Right forelimb (tissue), 1 donor: ENCODE measurements at regions not wholly inside any gene's neighbourhood (a gene's known extent, or its start where the extent isn't known, plus 50 kb on each side); places are given as distances from the start of the nearest gene placed in this dataset.

Experiments
- DNase-seq: peaks from one replicate; pipeline ENCODE4 v3.0.0-alpha.2; 2018

DNA sequence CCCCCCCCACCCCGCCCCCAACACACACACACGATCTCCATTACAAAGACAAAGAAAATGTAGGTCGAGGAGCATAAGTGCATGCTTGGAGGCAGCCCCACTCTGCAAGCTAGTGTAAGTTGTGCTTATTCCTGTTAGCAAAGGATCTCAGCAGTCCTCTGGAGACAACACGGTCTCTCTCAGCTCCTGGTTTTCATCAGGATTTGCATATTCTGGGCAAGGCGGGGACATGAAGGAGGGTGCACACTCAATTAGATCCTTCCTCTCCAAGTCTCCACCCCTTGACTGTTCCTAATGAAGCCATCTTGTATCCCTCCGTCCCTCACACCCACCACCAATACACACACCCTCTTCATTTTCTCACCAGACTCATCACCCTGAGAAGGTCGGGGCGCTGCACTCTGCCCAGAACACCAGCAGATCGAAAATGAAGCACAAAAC is 63.8 kb downstream of the MRPL46 start:
- DNase-seq, result no peak

DNA sequence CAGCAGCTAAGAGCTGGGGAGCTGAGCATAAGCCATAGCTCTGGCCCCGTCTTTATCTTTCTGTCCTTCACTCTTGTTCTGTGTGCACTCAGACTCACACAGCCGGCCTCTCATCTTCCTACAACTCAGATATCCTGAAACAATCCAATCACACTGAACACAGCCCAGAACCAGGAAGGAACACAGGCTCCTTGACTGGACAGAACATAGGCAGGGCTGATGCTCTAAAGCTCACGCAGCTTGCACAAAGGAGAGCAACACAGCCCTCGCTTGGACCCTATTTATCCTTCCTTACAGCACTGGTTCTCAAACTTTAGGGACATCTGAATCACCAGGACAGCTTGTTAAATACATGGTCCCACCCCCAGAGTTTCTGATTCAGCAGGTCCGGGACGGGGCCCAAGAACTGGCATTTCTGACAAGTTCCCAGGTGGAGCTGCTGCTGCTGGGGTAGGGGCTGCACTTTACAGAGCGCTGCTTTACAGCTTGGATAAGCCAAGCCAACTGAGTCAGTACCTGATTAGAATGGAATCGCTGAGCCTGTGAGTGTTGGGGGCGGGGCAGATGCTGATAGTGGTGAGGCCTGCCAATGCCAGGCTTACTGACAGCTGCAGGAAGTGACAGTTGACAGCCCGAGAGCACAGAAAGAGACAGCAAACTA is 65.1 kb downstream of the MRPL46 start:
- DNase-seq, result no peak

DNA sequence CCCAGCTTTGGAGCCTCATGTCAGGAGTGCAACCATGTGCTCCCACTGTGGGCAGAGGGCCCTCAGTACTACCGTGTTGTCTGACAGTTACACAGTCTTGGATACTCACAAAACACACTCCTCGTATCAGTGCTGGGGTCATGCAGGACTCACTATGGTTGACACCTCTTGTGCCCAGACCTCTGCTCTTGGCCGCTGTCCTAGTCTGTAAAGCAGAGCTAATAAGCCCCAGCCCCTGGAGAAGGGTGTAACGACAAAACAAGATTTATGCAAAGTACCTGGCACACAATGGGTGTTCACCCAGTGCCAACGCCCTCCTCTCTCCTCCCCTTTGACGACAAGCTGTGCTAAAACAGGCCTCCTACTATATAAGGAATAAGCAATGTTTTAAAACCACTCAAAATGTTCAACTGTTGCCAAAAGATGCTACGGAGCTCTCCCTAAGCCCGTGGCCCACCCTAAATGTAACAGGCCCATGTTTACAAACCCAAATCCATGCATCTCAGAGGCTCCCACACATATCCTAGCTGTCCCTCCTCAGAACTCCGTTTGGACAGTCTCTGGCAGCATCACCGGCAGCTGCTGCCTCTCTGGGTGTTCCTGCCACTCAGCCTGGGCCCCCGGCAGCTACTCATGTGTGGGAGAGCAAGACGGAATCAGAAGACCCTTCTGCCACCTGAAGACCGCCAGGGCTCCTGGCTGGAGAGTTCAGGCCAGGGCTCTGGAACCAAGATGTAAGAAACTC is 65.8 kb downstream of the MRPL46 start:
- no peak for DNase-seq

DNA sequence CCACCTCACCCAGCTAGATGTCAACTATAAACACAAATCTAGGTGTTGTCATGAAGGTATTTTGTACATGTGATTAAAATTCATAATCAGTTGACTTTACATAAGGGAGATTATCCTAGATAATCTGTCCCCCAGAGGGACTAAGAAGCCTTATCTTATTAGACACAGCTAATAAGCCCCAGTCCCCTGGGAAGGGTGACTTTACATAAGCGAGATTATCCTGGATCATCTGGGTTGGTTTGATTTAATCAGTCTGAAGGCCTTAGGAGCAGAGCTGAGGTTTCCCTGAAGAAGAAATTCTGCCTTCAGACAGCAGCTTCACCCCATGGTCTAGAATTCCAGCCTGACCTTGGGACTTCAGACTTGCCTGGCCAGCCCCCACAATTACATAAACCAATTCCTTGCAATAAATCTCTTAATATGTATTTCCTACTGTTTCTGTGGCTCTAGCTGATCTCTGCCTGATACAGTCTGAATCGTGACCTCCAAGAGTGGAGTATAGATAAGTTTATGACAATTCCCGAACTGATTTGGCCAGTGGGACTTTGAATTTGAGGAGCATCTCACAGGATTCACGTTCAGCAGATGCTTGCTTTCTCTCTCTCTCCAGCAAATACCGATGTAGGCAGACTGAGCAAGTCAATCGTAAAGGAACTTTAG is 66.5 kb downstream of the MRPL46 start:
- no peak for DNase-seq

DNA sequence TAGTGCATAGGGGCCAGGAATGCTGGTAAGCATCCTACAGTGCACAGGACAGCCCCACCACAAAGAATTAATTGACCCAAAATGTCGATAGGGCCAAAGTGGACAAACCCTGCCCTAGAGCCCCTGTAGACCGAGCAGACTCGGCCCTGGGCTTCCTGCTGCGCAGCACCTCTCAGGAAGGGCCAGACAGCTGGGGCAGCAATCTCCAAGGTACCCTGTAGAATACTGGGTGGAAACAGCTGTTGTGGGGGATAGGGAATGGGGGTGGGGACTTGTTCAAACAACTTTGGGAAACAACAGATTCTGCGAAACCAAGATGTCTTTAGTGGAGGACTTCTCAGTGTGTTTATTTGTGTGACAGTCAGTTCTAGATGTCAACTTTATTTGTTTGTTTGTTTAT is 67.1 kb downstream of the MRPL46 start:
- no peak for DNase-seq

DNA sequence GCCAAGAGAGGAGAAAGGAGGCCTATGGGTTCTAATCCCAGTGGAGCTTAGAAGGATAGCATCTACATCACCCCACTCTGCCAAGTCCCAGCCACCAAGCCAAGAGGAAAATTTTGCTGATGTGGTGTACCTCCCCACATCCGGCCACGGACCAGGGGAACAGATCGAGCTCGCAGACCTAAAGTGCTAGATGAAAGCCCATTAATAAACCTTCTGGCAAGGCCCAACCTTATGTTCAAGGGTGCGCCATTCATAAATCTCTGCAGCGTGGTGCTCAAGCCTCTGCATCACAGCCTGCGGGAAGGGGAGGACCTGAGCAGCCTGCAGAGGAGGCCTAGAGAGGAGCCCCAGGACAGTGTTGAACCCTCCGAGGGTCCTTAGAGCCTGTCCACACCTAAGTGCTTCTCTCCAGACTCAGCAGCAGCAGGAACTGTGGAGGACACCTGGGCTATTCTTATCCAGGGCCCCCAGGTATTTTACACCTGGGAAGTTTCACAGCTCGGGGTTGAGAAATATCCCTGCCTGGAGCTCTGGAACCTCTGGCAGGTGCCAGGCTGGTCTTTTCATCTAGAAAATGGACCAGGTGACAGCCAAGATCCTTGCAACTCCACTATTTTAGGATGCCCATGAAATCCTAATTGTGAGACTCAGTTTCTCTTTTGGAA is 68.0 kb downstream of the MRPL46 start:
- no peak for DNase-seq

DNA sequence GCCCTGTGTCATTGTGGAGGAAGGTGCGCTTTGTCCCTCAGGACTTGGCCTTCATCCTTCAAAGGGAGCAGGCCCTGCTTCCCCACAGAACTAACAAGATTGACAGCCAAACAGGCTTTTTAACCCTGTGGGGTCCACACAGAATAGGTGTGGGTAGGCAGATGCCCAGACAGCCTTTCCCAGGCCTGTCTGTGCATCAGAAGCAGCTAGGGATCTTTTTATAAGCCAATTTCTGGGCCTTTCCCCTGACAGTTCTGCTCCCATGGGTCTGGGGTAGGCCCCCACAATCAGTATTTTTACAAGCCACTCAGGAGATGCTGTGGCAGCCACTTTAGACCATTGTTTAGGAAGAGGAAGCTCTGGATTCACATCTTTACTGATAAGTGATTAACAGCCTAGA is 69.2 kb downstream of the MRPL46 start:
- no peak for DNase-seq

DNA sequence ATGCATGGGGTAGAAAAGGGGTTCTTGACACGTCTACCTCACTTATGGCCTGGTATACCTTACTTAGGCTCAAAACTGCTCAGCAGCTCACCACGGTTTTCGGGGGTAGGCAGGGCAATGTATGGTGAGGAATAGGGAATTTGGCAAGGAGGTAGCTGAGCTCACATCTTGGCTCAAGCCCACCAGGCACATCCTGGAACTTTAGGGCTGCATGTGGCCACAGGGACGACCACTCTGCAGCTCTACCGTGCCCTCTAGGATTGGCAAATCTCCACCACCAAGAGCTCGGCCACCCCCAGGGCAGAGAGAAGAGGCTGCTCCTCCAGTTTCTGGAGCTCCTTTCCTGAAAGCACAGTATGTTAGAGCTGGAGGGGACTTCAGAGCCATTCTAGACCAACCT is 69.7 kb downstream of the MRPL46 start:
- no peak for DNase-seq

DNA sequence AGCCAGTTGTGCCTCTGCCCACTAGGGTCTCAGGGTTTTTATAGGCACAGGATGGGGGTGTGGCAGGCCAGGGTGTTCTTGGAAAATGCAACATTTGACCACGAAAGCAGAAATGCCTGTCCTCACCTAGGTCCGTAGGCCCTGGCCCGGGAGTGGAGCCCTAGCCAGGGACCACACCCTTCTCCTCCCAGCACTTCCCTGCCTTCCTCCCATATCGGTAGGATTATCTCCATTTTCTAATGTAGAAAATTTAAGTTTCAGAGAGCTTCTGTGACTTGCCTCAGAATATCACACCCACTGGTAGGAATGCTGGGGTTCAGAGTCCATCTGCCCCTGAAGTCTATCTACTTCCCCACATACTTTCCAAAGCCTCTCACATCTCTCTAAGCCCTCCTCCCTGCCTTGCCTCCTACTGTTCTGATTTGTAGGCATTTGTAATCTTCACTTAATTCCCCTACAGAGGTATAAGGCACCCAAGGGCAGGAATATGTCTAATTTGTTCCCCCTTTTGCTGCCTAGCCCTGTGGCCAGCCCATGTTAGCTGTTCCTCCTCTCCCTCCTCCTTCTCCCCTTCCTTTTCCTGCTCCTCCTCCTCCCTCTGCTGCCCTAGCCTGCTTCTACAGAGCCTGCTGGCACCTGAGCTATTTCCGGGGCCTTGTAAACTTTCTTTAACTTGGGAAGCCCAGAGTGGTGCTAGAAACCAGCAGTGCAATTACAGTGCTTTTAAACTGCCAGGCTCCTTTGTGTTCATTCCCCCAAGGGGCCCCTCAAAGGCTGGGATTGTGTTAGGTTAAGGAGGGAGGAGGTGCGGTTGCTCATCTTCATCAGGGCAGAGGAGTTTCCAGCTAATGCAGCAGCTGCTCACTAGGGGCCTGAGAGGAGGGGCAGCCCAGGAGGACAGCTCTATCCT is 71.1 kb downstream of the MRPL46 start:
- DNase-seq, result no peak

DNA sequence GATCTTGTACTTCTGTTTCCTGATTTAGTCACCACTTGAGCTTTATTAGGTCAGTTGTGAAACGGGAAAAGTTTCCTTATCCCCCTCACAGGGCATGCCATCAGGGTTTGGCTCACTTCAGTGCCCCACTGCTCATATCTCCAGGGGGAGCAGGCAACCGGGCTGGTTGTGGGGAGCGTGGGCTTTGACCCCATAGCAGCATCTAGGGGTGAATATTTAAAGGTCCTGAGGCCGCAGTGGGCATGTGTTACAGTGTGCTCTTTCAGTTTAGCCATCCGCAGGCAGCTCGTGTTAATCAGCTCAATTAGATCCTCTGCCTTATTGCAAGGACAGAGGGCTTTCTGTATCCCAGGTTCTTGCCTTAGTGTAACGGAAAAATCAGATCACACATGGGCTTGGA is 71.9 kb downstream of the MRPL46 start:
- no peak for DNase-seq

DNA sequence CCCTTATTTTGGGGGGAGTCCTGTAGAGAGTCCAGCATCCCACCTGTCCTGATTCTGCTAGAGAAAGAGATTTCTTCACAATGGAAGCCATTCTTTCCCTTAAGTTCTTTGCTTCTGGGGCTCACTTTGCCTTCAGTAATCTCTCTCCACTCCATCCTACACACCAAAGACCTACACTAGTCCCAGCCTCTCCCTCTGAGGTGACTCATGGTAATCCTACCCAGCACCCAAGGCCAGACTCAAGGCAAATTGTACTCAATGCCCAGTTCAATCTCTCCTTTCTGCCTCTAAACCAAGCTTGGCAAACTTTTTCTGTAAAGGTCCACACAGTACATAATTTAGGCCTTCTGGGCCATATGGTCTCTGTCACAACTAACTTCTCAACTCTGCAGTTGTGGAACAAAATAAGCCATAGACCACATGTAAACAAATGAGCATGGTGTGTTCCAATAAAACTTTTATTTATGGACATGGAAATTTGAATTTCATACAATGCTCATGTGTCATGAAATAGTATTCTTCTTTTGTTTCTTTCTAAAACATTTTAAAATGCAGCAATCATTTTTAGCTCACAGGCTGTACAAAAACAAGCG is 72.5 kb downstream of the MRPL46 start:
- DNase-seq, result no peak

DNA sequence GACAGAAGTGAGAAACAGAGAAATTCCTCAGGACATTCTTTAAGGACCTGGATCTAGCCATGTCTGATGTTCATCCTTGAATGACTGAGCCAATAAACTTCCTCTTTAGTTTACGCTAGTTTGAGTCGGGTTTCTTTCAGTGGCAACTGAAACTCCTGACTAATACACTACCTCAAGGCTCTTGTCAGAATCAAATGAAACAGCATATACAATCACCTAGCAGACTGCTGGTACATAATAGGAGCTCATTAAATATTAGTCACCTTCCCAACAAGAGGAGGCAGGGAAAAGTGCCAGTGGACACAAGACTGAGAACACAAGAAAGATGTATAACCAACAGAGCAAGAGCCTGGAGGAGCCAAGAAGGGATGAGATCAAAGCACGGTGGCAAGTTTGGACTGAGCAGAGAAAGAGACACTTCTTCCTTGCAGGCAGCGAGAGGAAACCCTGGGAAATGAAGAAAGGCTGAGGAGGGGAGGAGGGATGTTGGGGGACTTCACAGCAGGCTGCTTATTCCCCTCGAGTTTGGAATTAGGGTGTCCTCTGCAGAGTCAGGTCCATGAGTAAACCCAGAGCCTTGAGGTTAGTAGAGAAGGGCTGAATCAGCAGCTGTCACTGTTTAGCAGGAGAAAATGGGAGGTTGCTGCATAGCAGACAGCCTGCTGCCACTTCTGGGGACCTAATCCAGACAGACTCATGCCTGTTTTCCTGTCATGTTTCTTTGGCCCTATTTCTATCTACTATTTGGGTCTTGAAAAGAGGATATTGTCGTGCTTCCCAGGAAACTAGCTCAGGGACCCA is 73.3 kb downstream of the MRPL46 start:
- no peak for DNase-seq

DNA sequence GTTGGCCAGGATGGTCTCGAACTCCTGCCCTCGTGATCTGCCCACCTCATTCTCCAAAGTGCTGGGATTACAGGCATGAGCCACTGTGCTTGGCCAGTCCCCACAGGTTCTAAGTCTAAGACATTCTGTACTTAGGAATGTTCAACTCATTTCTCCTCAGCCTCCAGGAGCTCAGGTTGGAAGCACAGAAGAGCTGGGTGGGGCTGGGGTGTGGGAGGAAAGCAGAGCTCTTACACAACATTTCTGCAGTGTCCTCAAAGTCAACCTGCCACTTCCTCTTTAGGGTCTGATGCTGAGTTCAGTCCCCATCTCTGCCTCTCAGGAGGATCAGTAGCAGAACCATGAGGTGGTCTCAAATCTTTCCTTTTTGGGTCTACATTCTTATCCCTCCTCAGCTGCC is 75.5 kb downstream of the MRPL46 start:
- no peak for DNase-seq

DNA sequence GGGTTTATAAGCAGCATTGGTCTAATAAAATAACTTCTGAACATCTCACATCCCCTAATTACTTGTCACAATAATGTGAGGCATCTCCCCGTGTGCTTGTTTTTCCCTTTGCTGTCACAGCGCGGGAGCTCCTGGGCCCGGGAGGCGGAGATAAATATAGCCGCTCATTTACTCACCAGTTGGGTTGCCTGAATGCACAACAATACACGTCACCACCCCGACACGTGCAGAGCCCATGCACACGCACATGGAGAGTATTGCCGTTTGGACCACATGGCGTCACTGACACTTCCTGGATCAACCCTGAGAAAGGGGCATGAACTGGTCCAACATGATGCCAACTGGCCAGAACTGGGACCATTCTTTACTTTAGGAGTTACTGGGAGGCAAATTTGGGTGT is 76.2 kb downstream of the MRPL46 start:
- no peak for DNase-seq

DNA sequence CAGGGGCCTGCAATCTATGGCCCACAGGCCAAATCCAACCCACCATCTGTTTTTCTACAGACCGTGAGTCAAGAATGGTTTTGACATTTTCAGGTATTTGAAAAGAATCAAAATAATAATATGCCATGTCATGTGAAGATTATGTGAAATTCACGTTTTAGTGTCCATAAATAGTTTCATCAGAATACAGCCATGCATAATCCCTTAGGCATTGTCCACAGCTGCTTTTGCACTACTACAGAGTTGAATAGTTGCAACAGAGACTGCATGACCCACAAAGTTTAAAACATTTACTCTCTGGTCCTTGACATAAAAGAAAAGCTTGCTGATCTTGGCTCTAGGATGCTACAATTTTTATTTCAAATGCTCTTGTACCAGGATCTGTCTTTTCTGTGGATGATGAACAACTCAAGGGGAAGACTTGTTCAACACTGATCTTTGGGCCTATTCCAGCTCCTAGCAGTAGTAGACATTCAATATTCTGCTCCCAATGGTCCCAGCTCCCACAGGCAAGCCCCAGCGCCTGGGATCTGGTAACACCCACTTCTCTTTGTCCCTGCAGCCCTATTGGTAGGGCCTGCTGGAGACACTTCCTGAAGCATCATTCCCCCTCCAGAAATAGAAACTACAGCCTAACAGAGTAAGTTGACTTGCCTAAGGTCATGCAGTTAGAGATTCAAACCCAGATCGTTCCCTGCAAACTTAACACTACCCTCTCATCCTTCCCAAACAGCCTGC is 76.9 kb downstream of the MRPL46 start:
- DNase-seq, result no peak

DNA sequence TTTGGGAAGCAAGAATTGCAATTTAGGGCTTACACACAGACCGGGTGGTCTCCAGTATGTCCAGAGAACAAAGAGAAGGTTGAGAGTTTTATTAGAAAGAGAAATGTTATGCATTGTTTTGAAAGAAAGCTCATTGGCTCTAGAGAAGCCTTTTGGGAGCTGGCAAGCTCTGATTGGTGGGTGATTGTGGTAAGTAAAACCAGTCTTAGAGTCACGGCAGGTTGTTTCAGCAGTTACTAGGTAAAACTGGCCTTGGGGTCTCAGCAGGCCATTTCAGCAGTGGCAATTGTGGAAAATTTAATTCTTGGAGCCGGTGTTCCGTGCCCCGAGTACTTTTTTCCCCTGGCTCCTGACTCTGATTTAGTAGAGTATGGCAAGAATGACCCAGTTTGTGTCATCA is 78.1 kb downstream of the MRPL46 start:
- DNase-seq, result no peak

DNA sequence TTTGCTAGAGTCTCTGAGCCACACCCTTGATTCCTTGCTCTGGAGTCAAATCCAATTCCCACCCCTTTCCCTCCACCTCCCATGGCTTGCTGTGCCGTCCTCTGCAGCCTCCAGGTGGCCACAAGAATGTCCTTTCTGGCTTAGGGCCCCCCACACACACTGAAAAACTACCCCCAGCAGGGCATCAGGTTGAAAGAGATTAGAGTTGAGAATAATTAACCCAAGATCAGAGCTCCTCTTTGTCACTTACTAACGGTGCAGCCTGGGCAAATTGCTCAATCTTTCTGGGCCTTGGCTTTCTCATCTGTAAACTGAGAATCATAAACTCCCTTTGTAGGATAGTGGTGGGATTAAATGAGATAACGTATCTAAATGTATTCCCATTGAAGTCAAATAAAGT is 78.5 kb downstream of the MRPL46 start:
- no peak for DNase-seq

DNA sequence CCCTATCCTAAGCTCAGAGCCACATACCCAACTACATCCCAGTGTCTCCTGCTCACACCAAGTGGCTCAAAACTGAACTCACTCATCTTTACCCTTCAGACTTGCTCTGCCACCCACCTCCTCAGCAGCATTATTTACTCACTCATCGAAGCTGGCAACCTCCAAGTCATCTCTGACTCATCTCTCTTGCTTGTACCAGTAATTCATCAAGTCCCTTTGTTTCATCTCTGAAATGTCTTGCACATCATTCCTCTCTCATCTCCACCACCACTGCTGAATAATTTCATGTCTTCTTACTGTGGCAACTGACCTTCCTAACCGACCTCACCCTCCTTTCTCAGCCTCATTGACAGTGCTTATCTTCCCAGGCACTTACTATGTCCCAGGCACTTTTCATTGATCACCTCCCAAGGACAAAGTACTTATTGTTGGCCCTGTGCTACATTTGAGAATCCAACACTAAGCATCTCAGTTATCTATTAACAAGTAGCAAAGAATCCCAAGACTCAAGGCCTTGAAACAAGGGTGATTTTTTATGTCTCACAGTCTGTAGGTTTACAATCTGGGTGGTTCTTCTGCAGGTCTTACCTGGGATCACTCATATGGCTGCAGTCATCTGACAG is 82.0 kb downstream of the MRPL46 start:
- DNase-seq, result no peak

DNA sequence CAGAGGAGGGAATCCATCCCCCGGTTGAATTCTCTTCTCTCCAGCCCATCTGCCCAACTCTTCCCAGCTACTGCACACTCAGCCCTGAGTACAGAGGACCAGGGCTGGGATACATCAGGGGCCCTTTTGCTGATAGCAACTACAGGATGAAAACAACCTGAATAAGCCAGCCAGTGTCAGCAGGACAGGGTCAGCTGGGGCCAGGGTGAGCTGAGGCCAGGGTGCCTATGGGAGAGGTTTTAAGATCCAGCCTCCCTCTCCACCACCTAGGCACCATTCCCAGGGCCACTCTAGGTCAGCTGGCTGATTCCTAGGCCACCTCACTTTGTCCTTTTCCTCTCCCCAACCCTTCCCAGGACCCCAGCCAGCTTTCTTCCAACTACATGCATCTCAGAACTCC is 83.8 kb downstream of the MRPL46 start:
- DNase-seq, result no peak

DNA sequence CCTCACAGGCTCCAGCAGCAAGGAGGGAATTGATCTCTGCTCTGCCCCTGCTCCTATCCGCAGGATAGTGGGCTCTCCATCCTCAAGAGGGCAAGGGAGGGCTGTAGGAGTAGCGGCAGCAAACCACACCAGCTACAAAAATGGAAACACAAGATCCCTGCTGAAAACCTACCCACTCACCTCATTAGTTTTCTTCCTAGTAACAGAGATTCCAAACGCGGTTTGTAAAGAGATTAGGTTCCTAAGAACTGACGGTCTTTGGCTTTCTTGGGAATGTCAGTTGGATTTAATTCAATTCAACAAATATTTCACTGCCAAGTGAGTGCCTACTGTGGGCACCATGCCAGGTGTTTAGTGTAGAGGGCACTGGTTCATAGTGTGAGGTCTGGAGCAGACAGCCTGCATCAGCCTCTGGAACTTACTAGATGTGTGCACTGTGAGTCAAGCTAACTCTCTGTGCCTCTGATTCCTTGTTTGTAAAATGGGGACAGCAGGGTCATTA is 84.7 kb downstream of the MRPL46 start:
- no peak for DNase-seq
